H9 (cell line): ENCODE measurements at regions not wholly inside any gene's neighbourhood (a gene's known extent, or its start where the extent isn't known, plus 50 kb on each side); places are given as distances from the start of the nearest gene placed in this dataset.

Experiments used
- DNase-seq: peaks from one replicate; pipeline ENCODE4 v3.0.0-alpha.2; 2017
- H2AFZ ChIP-seq: one replicate; pipeline ENCODE4 v1.6.1; 2013; ENCODE audit warnings: mild to moderate bottlenecking, low read length, control low read depth, moderate library complexity
- H2AK5ac ChIP-seq: 2 replicates; pipeline ENCODE4 v1.6.1; 2013; ENCODE audit warnings: low read length, control low read depth, mixed read lengths; ENCODE audit not compliant: insufficient read length
- H2BK120ac ChIP-seq: one replicate; pipeline ENCODE4 v1.6.1; 2013; ENCODE audit warnings: low read depth, mild to moderate bottlenecking, low read length, control low read depth, inconsistent platforms; ENCODE audit not compliant: poor library complexity, severe bottlenecking
- H2BK12ac ChIP-seq: 2 replicates; pipeline ENCODE4 v1.6.1; 2013; ENCODE audit warnings: low read length, control low read depth, mixed read lengths, low read depth; ENCODE audit not compliant: insufficient read length
- H2BK15ac ChIP-seq: 2 replicates; pipeline ENCODE4 v1.6.1; 2013; ENCODE audit warnings: low read depth, low read length, control low read depth
- H2BK20ac ChIP-seq: one replicate; pipeline ENCODE4 v1.6.1; 2013; ENCODE audit warnings: low read depth, mild to moderate bottlenecking, low read length, control low read depth, inconsistent platforms; ENCODE audit not compliant: poor library complexity, severe bottlenecking
- H2BK5ac ChIP-seq: 2 replicates; pipeline ENCODE4 v1.6.1; 2013; ENCODE audit warnings: low read length, control low read depth, mixed read lengths; ENCODE audit not compliant: insufficient read length
- H3K14ac ChIP-seq: 2 replicates; pipeline ENCODE4 v1.6.1; 2013; ENCODE audit warnings: low read length, control low read depth; ENCODE audit not compliant: insufficient read depth
- H3K18ac ChIP-seq: 2 replicates; pipeline ENCODE4 v1.6.1; 2013; ENCODE audit warnings: low read depth, mild to moderate bottlenecking, mixed read lengths, low read length, control low read depth; ENCODE audit not compliant: insufficient read length
- H3K23ac ChIP-seq: 2 replicates; pipeline ENCODE4 v1.6.1; 2013; ENCODE audit warnings: low read length, control low read depth, mixed read lengths, low read depth; ENCODE audit not compliant: insufficient read length
- H3K23me2 ChIP-seq: 2 replicates; pipeline ENCODE4 v1.6.1; 2013; ENCODE audit warnings: low read depth, mild to moderate bottlenecking, mixed read lengths, low read length, control low read depth; ENCODE audit not compliant: insufficient read length, poor library complexity, severe bottlenecking
- H3K27ac ChIP-seq: 2 replicates; pipeline ENCODE4 v1.5.1; 2013; ENCODE audit warnings: low read length, control low read depth, mixed read lengths, low read depth; ENCODE audit not compliant: insufficient read length
- H3K27me3 ChIP-seq: 2 replicates; pipeline ENCODE4 v1.6.1; 2013; ENCODE audit warnings: low read length, control low read depth, inconsistent platforms; ENCODE audit not compliant: insufficient read depth
- H3K4ac ChIP-seq: 2 replicates; pipeline ENCODE4 v1.6.1; 2013; ENCODE audit warnings: low read depth, mild to moderate bottlenecking, control low read depth, inconsistent platforms, low read length, moderate library complexity
- H3K4me1 ChIP-seq: 2 replicates; pipeline ENCODE4 v1.6.1; 2013; ENCODE audit warnings: low read length, control low read depth, inconsistent platforms; ENCODE audit not compliant: insufficient read depth
- H3K4me2 ChIP-seq: 2 replicates; pipeline ENCODE4 v1.6.1; 2013; ENCODE audit warnings: low read length, control low read depth, mixed read lengths; ENCODE audit not compliant: insufficient read length, insufficient read depth
- H3K56ac ChIP-seq: 2 replicates; pipeline ENCODE4 v1.6.1; 2013; ENCODE audit warnings: low read depth, mild to moderate bottlenecking, mixed read lengths, low read length, control low read depth; ENCODE audit not compliant: insufficient read length
- H3K79me1 ChIP-seq: 2 replicates; pipeline ENCODE4 v1.6.1; 2013; ENCODE audit warnings: low read depth, mild to moderate bottlenecking, moderate library complexity, low read length, control low read depth, inconsistent platforms; ENCODE audit not compliant: insufficient read depth, poor library complexity, severe bottlenecking
- H3K79me2 ChIP-seq: 2 replicates; pipeline ENCODE4 v1.6.1; 2013; ENCODE audit warnings: low read length, control low read depth, inconsistent platforms; ENCODE audit not compliant: insufficient read depth
- H3K9ac ChIP-seq: 2 replicates; pipeline ENCODE4 v1.6.1; 2013; ENCODE audit warnings: low read length, control low read depth, mixed read lengths; ENCODE audit not compliant: insufficient read length; ENCODE audit errors: extremely low read depth
- H3K9me3 ChIP-seq: one replicate; pipeline ENCODE4 v1.6.1; 2013; ENCODE audit warnings: low read depth, low read length, inconsistent platforms; ENCODE audit not compliant: control insufficient read depth
- H3T11ph ChIP-seq: one replicate; pipeline ENCODE4 v1.6.1; 2013; ENCODE audit warnings: mild to moderate bottlenecking, low read length, control low read depth, inconsistent platforms
- H4K20me1 ChIP-seq: one replicate; pipeline ENCODE4 v1.6.1; 2013; ENCODE audit not compliant: control insufficient read depth, insufficient read length, insufficient read depth
- H4K5ac ChIP-seq: 2 replicates; pipeline ENCODE4 v1.6.1; 2013; ENCODE audit warnings: low read depth, mild to moderate bottlenecking, mixed read lengths, low read length, control low read depth; ENCODE audit not compliant: insufficient read length
- H4K8ac ChIP-seq: replicated peaks from 2 replicates; pipeline ENCODE4 v1.6.1; 2013; ENCODE audit warnings: low read length, control low read depth, mixed read lengths, low read depth; ENCODE audit not compliant: insufficient read length
- H4K91ac ChIP-seq: 2 replicates; pipeline ENCODE4 v1.6.1; 2013; ENCODE audit warnings: low read depth, mild to moderate bottlenecking, moderate library complexity, mixed read lengths, low read length, control low read depth; ENCODE audit not compliant: insufficient read length
- H3K27ac Mint-ChIP-seq, 3 experiments: 2 replicates in 2 of 3; 3 replicates in 1 of 3; pipeline ENCODE4 v1.8.0; 2020 to 2021; ENCODE audit warnings: mixed read lengths in 3 of 3, mild to moderate bottlenecking in 1 of 3, moderate library complexity in 1 of 3
- H3K27me3 Mint-ChIP-seq: 2 replicates; pipeline ENCODE4 v1.8.0; 2021; ENCODE audit warnings: low read depth, mild to moderate bottlenecking, moderate library complexity, mixed read lengths
- H3K36me3 Mint-ChIP-seq, 3 experiments: 2 replicates in 2 of 3; 3 replicates in 1 of 3; pipeline ENCODE4 v1.8.0; 2020 to 2021; ENCODE audit warnings: low read depth in 3 of 3, mixed read lengths in 3 of 3; ENCODE audit not compliant: insufficient read depth in 1 of 3
- H3K4me1 Mint-ChIP-seq, 2 experiments: 2 replicates each; pipeline ENCODE4 v1.8.0; 2020; ENCODE audit warnings: mixed read lengths in 2 of 2
- H3K4me3 Mint-ChIP-seq, 2 experiments: 2 replicates in 1 of 2; 3 replicates in 1 of 2; pipeline ENCODE4 v1.8.0; 2020 to 2021; ENCODE audit warnings: mild to moderate bottlenecking in 2 of 2, mixed read lengths in 2 of 2, moderate library complexity in 1 of 2
- H3K9me3 Mint-ChIP-seq, 2 experiments: 2 replicates in 1 of 2; 3 replicates in 1 of 2; pipeline ENCODE4 v1.8.0; 2020; ENCODE audit warnings: mild to moderate bottlenecking in 2 of 2, mixed read lengths in 2 of 2, moderate library complexity in 1 of 2
- CTCF ChIP-seq: fragments of 200-600 bp; sonication (generic); conservative IDR thresholded peaks from 3 replicates; pipeline ENCODE4 v1.8.0; 2021; ENCODE audit warnings: antibody characterized with exemption, mild to moderate bottlenecking
- WGBS: extraction: QIAGEN DNeasy Blood & Tissue Kit; methylation state at CpG from one replicate; pipeline ENCODE4 v1.1.7; 2013; ENCODE audit warnings: missing lambda C conversion rate, low lambda C conversion rate, mixed read lengths; ENCODE audit not compliant: insufficient read length; ENCODE audit errors: extremely low coverage; 5-methylcytosine and 5-hydroxymethylcytosine counted together

- peaks cover 3% of the 10 kb centered on the region in 2 experiments; a peak in 3 of 5 replicates for H3K9me3 Mint-ChIP-seq
- H3K79me1 ChIP-seq, result no peaks in the 10 kb centered on the region
- H2AFZ ChIP-seq, result no peak overlapping the region
- H3K27me3 ChIP-seq, result no peaks in the 10 kb centered on the region
- no peak overlapping the region for H2BK120ac ChIP-seq
- no peak overlapping the region for H4K91ac ChIP-seq
- H3K9ac ChIP-seq, result no peak overlapping the region
- H3K9me3 ChIP-seq, result no peaks in the 10 kb centered on the region
- H4K5ac ChIP-seq, result no peak overlapping the region
- no peak overlapping the region for H2BK15ac ChIP-seq
- H4K20me1 ChIP-seq, result no peaks in the 10 kb centered on the region
- H3K18ac ChIP-seq, result no peak overlapping the region
- DNase-seq, result no peak
- H3K27ac ChIP-seq, result no peak overlapping the region
- no peaks in the 10 kb centered on the region for H3K4me1 ChIP-seq
- H3K27ac Mint-ChIP-seq, result no peak overlapping the region
- H3K4me2 ChIP-seq, result no peak overlapping the region
- no peak overlapping the region for H3T11ph ChIP-seq
- no CpG with 5 or more reads among the region's 5 CpGs for WGBS
- TF ChIP-seq CTCF, result no peak
- H4K8ac ChIP-seq, result no peak overlapping the region
- H3K23me2 ChIP-seq, result no peaks in the 10 kb centered on the region
- H3K4ac ChIP-seq, result no peak overlapping the region
- H3K14ac ChIP-seq, result no peak overlapping the region
- no peak overlapping the region for H3K4me3 Mint-ChIP-seq
- no peak overlapping the region for H2AK5ac ChIP-seq
- H3K36me3 Mint-ChIP-seq, result no peaks in the 10 kb centered on the region
- H3K4me1 Mint-ChIP-seq, result no peaks in the 10 kb centered on the region
- H3K79me2 ChIP-seq, result no peaks in the 10 kb centered on the region
- H2BK12ac ChIP-seq, result no peak overlapping the region
- H2BK20ac ChIP-seq, result no peak overlapping the region
- no peak overlapping the region for H3K56ac ChIP-seq
- no peak overlapping the region for H2BK5ac ChIP-seq
- no peak overlapping the region for H3K23ac ChIP-seq
- peaks cover 1% of the 10 kb centered on the region; the same call in 1 of the 2 replicates for H3K27me3 Mint-ChIP-seq
Observed at GRCh38 chr20:41818369-41818768, 200.2 kb upstream of the CHD6 start.
